ENCODE measurements at regions not wholly inside any gene's neighbourhood (a gene's known extent, or its start where the extent isn't known, plus 50 kb on each side); places are given as distances from the start of the nearest gene placed in this dataset.
"Not testable (repeated sequence)": the region's sequence is repeated elsewhere in the genome, so short reads cannot be mapped to it uniquely, and the experiment has no call there.

DNA sequence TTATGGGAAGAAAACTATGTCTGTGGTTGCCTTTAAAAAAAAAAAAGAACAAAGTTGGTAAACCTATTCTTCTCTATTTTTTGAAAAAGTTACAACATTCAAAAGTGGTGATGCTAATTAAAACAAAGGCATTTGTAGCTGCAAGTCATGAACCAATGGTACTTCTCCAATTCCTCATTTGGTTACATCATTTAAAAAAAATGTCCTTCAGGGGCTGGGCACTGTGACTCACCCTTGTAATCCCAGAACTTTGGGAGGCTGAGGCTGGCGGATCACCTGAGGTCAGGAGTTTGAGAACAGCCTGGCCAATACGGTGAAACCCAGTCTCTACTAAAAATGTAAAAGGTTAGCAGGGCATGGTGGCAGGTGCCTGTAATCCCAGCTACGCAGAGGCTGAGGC is 574.6 kb downstream of the VGLL3 start:
- intact Hi-C loops (cut with DNase I) = no loop called here
- no peak for DNase-seq

DNA sequence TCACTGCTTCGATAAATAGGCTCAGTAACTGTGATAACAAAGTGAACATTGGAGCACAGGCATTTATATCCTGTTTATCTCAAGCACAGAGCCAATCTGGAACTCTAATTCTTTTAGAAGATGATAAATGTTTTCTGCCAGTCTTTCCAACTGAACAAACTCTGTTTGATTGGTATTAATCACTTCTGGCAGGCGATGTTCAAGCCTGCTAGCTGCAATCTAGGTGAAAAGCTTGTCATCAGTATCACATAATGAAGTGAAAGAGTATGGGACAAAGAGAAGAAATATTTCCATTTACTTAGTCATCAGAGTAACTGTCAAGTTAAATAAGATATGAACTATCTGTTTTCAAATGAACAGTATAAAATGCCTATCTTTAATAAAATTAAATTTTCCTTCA is 577.3 kb downstream of the VGLL3 start:
- DNase-seq = no peak
- intact Hi-C loops (cut with DNase I) = no loop called here

DNA sequence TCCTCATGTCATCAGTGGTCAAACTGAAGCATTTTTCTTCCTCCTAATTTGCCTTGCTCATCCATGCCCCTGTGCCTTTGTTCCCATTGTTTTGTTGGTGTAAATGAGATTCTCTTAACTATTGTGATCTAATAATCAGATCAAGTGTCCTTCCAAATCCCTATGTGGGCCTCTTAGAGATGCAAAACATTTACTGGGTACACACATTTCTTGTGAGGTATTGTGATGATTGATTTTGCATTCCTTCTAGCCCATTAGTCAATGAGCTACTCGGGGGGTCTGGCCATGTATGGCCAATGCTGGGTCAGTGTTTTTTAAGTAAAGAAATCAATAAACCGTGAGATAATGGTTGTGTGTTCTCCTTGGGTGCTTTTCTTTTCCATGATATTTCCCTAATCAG is 580.4 kb downstream of the VGLL3 start:
- intact Hi-C loops (cut with DNase I) = no loop called here
- DNase-seq = no peak

DNA sequence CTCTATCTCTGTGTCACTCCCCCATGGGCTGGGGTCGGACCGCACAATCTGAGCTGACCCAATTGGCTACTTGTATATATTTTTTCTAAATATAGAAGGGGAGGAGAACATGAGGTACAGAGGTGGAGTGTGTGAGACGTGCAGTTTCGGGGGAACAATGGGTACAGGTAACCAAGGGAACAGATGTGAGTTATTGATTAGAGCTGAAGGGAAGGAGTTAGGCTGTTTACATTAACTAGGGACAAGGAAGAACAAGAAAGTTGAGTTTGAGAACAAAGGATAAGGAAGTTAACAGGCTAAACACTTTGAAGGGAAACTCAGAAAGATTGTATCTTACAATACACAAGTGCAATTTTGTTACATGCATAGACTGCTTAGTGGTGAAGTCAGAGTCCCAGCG is 601.2 kb downstream of the VGLL3 start:
- DNase-seq; intact Hi-C loops (cut with DNase I): not testable (repeated sequence)

DNA sequence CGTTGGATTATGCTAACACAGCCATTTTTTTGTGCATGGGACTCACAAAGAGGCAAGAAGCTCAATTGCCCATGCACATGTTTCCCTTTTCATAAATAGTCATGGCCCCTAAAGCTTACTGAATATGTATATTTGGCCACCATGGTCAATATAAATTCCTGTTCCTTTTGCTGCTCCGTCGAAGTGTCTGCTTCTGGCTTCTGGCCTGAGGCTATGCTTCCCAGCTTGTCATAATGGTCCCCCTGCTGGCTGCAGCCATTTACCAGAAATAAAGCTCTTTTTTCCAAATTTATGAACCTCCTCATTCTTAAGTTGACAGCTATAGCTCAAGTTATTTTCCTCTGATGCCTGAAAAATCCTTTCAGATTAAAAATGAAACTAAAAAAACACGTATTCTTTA is 602.1 kb downstream of the VGLL3 start:
- intact Hi-C loops (cut with DNase I) = no loop called here
- no peak for DNase-seq

DNA sequence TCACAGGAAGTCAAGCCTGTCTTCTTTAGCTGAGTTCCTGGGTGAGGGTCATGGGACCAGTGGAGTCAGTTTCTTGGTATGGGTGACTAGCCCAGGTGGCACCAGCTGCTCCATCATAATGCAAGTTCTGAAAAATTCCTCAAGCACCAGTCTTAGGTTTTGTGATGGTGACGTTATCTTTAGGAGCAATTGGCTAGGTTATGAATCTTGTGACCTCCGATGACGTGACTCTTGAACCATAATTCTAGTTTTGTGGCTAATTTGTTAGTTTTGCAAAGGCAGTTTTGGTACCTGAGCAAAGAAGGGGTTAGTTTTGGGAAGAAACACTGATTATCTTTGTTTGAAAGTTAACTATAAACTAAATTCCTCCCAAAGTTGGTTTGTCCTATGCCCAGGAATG is 608.4 kb downstream of the VGLL3 start:
- intact Hi-C loops (cut with DNase I) = no loop called here
- no peak for DNase-seq

DNA sequence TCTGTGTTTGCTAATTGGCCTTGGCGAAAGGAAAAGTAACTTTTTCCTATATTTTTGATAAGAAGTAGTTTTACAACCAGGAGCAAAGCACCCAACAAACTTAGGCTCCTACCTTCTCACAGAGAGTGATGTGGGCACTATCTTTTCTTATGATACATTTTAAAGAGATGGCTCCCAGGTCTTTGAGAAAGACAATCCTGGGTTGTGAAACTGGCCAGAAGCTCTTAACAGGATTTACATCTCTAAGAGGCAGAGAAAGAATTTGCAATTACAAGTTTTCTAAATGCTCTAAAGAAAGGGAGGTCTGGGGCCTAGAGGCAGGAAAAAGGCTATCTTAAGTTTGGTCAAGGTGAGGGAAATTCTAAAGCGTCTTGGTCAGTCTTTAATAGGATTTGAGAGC is 609.7 kb downstream of the VGLL3 start:
- intact Hi-C loops (cut with DNase I) = no loop called here
- no peak for DNase-seq

DNA sequence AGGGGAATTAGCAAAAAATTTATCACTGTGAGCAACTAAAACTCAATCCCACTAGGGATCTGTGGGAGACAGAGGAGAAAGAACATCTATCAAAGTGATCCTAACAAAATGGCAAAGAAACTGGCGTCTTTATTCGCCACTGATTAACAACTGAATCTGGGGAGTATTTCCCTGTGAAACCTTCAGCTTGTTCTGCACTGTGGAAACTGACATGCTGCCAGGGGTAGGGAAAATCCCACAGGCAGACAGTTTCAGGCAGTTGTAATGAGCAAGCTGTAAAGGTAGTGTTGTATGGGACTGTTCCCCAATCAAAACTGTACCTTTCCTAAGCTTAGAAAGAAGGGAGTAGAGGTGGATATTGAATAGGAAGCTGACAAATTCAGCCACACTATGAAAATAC is 611.7 kb downstream of the VGLL3 start:
- intact Hi-C loops (cut with DNase I) = no loop called here
- DNase-seq = no peak

DNA sequence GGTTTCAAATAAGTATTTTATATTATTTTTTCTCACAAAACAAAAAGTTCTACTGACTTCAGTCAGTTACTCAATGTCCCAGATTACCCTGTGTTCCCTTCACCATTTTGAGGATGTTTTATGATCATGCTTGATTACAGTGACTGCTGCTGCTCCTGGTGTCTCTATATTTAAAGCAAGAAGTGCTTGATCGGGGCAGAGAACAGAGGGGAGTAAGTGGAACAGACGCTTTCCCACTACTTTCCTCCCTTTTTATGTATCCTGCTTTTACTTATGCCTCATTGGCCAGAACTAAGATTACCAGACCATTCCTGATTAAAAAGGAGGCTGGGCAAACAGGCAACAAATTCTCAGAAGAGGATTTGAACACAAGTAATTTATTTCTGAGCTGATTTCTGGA is 612.1 kb downstream of the VGLL3 start:
- no peak for DNase-seq

DNA sequence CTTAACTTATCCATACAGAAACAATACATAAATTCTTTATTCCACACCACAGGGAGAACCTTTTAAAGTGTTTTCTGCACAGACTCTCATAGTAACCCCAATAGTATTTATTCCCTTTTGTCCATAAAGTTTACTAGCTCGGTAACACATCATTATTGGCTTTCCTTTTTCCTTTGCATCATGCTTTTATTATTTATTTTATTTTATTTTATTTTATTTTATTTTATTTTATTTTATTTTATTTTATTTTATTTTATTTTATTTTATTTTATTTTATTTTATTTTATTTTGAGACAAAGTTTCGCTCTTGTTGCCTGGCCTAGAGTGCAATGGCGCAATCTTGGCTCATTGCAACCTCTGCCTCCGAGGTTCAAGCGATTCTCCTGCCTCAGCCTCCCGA is 655.4 kb downstream of the VGLL3 start:
- intact Hi-C loops (cut with DNase I); DNase-seq: not testable (repeated sequence)

More for the DNA sequence above, 612.1 kb downstream of the VGLL3 start:
- intact Hi-C loops (cut with DNase I) = no loop called here

DNA sequence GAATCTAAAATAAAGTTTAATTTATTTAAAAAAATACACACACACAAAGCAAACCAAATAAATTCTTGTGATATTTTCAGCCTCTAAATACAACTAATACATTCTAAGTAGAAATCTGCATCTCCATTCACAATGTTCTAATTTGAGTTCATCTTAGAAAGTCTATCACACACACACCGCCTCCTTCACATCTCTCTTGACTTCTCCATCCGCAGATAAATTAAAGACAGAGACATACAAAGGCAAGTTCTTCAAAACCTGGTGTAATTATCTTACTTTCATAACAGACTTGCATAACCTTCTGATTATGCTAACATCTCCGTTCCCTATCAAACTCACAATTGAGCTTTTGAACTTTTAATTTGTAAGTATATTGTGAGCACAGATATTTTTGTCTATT is 657.3 kb downstream of the VGLL3 start:
- peak in 9 of 42 donors; percentile 3 to 60 (median 18) for DNase-seq
- intact Hi-C loops (cut with DNase I) = no loop called here

DNA sequence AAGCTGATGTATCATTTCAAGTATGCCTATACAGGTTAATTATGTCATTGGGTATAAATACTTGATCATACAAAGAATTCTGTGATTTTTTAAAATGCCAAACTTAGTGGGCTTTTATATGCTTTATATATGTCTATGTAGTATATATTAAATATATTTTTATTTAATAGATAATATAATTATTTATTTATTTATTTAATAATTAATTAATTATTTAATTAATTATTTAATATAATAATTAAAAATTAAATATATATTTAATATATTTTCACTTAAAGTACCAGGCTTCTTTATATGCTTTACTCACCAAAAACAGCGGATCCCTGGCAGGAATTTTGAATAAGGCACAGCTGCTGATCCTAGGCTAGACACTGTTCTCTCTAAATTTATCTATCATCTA is 687.0 kb downstream of the VGLL3 start:
- no peak for DNase-seq
- intact Hi-C loops (cut with DNase I) = no loop called here

DNA sequence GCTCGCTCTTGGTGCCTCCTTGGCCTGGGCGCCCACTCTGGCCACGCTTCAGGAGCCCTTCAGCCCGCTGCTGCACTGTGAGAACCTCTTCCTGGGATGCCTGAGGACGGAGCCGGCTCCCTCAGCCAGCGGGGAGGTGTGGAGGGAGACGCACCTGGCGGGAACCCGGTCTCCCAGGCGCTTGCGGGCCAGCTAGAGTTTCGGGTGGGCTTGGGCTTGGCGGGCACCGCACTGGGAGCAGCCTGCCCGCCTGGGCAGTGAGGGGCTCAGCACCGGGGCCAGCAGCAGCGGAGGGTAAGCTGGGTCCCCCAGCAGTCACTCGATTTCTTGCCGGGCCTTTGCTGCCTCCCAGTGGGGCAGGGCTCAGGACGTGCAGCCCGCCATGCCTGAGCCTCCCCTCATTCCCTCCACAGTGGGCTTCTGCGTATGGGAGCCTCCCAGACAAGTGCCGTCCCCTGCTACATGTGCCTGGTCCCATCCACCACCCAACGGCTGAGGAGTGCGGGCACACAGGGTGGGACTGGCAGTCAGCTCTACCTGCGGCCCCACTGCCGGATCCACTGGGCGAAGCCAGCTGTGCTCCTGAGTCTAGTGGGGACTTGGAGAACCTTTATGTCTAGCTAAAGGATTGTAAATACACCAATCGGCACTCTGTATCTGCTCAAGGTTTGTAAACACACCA is 708.7 kb downstream of the VGLL3 start:
- intact Hi-C loops (cut with DNase I) = no loop called here
- no peak for DNase-seq

DNA sequence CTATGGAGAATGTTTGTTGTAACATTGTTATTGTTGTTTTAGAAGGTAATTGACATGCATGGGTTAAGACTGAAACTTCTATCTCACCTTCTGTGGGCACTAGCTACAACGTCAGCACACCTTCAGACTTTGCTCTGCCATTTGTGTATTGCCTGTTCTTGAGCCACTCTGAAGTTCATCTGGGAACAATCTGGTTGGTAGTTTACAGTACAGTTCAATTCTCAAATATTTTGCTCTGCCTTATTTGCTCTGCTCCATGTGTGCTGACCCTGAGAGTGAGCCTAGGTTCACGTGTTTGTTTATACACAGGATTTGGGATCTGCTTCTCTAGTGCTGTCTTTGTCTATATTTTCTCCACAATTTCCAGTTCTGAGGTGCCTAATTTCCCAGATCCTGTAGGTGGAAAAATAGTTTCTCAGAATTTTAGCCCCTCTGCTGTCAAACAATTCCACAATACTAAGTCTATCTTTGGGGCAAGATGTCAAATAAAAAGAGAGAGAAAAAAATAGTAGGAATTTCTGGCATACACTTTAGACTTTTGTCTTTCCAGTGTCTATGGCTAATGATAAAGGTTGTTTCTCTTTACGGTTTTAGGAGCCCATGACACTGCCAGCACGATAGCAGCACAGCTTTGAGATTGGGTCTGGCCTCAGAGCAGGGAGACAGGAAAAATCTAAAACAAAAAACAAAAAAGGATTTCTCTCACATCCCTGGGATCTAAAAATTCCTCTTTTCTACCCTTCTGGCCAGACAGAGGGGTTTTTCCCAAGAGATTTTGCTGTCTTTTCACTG is 721.4 kb downstream of the VGLL3 start:
- intact Hi-C loops (cut with DNase I) = no loop called here

DNA sequence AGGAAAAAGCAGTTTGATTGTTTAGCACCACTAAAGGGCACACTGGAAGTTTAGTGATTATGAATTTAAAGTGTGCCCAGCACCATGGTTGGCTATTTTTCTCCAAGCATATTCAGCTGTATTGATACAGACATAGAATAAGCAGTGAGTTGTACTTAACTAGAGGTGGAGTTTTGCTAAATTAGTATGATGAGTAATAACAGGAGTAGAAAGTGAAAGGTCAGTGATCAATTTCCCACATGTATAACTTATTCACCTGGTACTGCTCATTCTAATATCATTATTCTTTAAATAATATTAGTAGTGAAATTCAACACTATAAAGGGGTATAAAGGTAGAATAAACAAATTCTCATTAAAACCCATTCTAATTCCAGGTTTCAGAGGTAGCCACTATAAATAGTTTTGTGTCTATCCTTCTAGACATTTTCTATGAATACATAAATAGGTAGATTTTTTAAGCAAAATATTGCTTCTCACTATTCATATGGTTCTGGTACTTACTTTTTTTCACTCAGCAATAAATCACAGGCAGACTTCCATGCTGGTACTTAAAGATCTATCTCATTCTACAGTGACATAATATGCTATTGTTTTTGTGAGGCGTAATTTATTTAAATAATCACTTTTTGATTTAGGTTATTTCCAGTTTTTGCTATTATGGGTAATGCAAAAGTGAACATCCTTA is 732.9 kb downstream of the VGLL3 start:
- intact Hi-C loops (cut with DNase I) = no loop called here
- no peak for DNase-seq

More for the DNA sequence above, 721.4 kb downstream of the VGLL3 start:
- no peak for DNase-seq

DNA sequence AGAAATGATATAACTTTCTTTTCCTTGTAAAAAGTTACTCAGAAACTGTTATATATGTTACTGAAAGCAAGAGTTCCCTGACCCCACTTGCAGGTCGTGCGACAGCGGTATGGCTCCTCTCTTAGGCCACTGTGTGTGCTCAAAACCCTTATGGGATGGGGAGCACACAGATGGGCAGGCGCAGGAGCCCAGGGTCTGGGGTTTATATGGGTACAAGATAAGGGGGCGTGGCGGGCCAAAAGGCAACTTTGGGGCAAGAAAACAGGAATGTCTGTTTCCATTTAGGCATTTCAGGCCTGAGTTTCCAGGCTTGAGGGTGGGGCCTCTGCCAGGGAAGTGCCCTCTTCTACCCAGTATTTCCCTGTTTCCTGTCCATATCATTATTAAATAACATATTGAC is 736.5 kb downstream of the VGLL3 start:
- intact Hi-C loops (cut with DNase I) = no loop called here
- no peak for DNase-seq

DNA sequence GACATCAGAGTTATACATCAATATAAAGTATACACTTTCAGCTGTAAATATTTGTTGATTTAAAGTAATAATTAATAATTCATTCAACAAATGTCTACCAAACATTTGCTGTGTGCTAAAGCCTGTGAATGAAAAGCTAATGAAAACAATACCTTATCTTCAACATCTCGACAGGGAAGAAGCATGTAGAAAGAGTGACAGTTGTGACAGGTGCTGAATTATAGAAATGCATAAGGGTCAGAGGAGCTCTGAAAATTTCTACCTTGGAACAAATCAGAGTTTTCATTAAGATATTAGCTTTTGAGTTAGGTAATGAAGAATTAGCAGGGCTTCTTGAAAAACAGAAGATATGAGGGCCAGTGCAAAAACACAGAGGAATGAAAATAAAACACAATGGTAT is 739.2 kb downstream of the VGLL3 start:
- no peak for DNase-seq

DNA sequence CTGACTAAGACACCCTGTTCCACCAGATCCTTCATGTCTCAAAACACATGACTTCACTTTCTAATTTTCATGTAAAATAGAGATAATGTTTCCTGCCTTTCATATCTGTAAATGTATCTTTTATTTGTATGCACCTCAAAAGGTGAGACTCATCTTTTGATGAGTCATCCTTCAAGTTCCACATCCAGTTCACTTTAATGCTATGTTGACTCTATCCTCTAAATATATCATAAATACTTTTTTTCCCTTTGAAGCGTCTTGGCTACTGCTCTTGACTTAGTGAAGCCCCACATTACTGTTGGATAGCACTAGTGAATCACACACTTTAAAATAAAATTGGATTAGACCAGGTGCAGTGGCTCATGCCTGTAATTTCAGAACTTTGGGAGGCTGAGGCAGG is 741.1 kb downstream of the VGLL3 start:
- no peak for DNase-seq
- intact Hi-C loops (cut with DNase I) = no loop called here

More for the DNA sequence above, 739.2 kb downstream of the VGLL3 start:
- intact Hi-C loops (cut with DNase I) = no loop called here

DNA sequence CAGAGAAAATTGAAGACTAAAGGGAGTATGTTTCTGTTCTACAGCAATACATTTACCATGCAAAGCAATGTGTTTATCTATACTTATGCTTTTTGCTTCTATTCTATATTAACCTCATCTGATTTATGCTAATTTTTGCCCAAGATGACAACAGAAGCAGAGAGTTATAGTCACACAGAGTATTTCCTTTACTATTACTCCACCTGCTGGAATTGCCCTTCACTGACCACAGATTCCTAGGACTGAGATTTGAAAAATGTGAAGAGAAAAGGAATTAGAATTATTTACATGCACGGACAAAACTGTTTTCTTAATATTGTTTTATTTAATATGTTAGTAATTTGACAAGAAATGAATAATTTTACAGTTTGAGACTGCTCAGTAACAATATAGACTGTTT is 745.6 kb downstream of the VGLL3 start:
- peak in 3 of 42 donors; percentile 13 to 39 (median 32) for DNase-seq

DNA sequence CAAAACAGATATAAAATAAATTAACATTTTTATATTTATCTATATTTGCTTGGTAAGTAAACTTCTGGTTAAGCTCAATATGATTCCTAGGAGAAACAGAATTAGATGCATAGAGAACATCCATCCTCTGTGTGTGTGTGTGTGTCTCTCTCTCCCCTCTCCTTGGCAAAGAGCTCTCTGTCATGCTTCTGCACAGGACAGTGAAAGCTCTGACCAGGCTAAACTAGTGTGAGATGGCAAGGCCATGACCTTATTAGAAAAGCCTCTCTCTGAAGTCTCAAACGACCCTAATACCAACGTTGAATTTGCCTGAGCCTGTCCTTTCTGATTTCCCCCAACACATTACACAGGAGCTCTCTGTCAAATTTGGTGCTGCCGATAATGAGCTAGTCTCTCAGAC is 746.0 kb downstream of the VGLL3 start:
- no peak for DNase-seq
- intact Hi-C loops (cut with DNase I) = no loop called here

More for the DNA sequence above, 745.6 kb downstream of the VGLL3 start:
- intact Hi-C loops (cut with DNase I) = no loop called here
